ENCODE measurements at regions not wholly inside any gene's neighbourhood (a gene's known extent, or its start where the extent isn't known, plus 50 kb on each side); places are given as distances from the start of the nearest gene placed in this dataset.

GRCh38 chr21:15333951-15334350 lies 269.2 kb upstream of the NRIP1 start:
- no peak for DNase-seq
- Histone ChIP-seq H3K4me3 (ENCODE audit: insufficient read depth, low read depth, low read length, poor library complexity, severe bottlenecking) (no peak overlapping the region), H3K4me1 (ENCODE audit: control insufficient read depth, insufficient read depth, low read length, poor library complexity, severe bottlenecking) (no peaks in the 10 kb centered on the region), H3K27ac (ENCODE audit: insufficient read depth, low read length, poor library complexity, severe bottlenecking) (no peak overlapping the region), H3K27me3 (replicated peaks; ENCODE audit: control insufficient read depth, insufficient read depth, low read length, poor library complexity, severe bottlenecking) (no peaks in the 10 kb centered on the region), H3K9me3 (ENCODE audit: control insufficient read depth, low read length) (no peaks in the 10 kb centered on the region), H3K36me3 (ENCODE audit: control insufficient read depth, insufficient read depth, low read length) (no peaks in the 10 kb centered on the region)

- no peaks in the 10 kb centered on the region for H3K9me3 ChIP-seq (ENCODE audit: control insufficient read depth, low read length)
- H3K36me3 ChIP-seq (ENCODE audit: control insufficient read depth, insufficient read depth, low read length) = no peaks in the 10 kb centered on the region
- no peaks in the 10 kb centered on the region for H3K4me1 ChIP-seq (ENCODE audit: control insufficient read depth, insufficient read depth, low read length, poor library complexity, severe bottlenecking)
- no peak overlapping the region for H3K4me3 ChIP-seq (ENCODE audit: insufficient read depth, low read depth, low read length, poor library complexity, severe bottlenecking)
- H3K27me3 ChIP-seq (replicated peaks; ENCODE audit: control insufficient read depth, insufficient read depth, low read length, poor library complexity, severe bottlenecking) = no peaks in the 10 kb centered on the region
- DNase-seq = no peak
- no peak overlapping the region for H3K27ac ChIP-seq (ENCODE audit: insufficient read depth, low read length, poor library complexity, severe bottlenecking)
These were observed 278.3 kb upstream of the NRIP1 start for GRCh38 chr21:15343066-15343465.

- Histone ChIP-seq H3K9me3 (ENCODE audit: control insufficient read depth, low read length) (no peaks in the 10 kb centered on the region), H3K36me3 (ENCODE audit: control insufficient read depth, insufficient read depth, low read length) (no peaks in the 10 kb centered on the region), H3K4me1 (ENCODE audit: control insufficient read depth, insufficient read depth, low read length, poor library complexity, severe bottlenecking) (no peaks in the 10 kb centered on the region), H3K27me3 (replicated peaks; ENCODE audit: control insufficient read depth, insufficient read depth, low read length, poor library complexity, severe bottlenecking) (no peaks in the 10 kb centered on the region), H3K4me3 (ENCODE audit: insufficient read depth, low read depth, low read length, poor library complexity, severe bottlenecking) (no peak overlapping the region), H3K27ac (ENCODE audit: insufficient read depth, low read length, poor library complexity, severe bottlenecking) (no peak overlapping the region)
- DNase-seq = no peak
These were observed 287.2 kb upstream of the NRIP1 start for GRCh38 chr21:15352009-15352408.

- H3K27me3 ChIP-seq (replicated peaks; ENCODE audit: control insufficient read depth, insufficient read depth, low read length, poor library complexity, severe bottlenecking) = no peaks in the 10 kb centered on the region
- H3K27ac ChIP-seq (ENCODE audit: insufficient read depth, low read length, poor library complexity, severe bottlenecking) = no peak overlapping the region
- H3K36me3 ChIP-seq (ENCODE audit: control insufficient read depth, insufficient read depth, low read length) = no peaks in the 10 kb centered on the region
- H3K4me1 ChIP-seq (ENCODE audit: control insufficient read depth, insufficient read depth, low read length, poor library complexity, severe bottlenecking) = no peaks in the 10 kb centered on the region
- no peaks in the 10 kb centered on the region for H3K9me3 ChIP-seq (ENCODE audit: control insufficient read depth, low read length)
- DNase-seq = no peak
- H3K4me3 ChIP-seq (ENCODE audit: insufficient read depth, low read depth, low read length, poor library complexity, severe bottlenecking) = no peak overlapping the region
These were observed 288.7 kb upstream of the NRIP1 start for GRCh38 chr21:15353546-15353945.

- no peaks in the 10 kb centered on the region for H3K9me3 ChIP-seq (ENCODE audit: control insufficient read depth, low read length)
- DNase-seq = no peak
- H3K27me3 ChIP-seq (replicated peaks; ENCODE audit: control insufficient read depth, insufficient read depth, low read length, poor library complexity, severe bottlenecking) = no peaks in the 10 kb centered on the region
- no peak overlapping the region for H3K4me3 ChIP-seq (ENCODE audit: insufficient read depth, low read depth, low read length, poor library complexity, severe bottlenecking)
- no peaks in the 10 kb centered on the region for H3K36me3 ChIP-seq (ENCODE audit: control insufficient read depth, insufficient read depth, low read length)
- H3K4me1 ChIP-seq (ENCODE audit: control insufficient read depth, insufficient read depth, low read length, poor library complexity, severe bottlenecking) = no peaks in the 10 kb centered on the region
- H3K27ac ChIP-seq (ENCODE audit: insufficient read depth, low read length, poor library complexity, severe bottlenecking) = no peak overlapping the region
These were observed 289.7 kb upstream of the NRIP1 start for GRCh38 chr21:15354516-15354915.

- DNase-seq = no peak
- Histone ChIP-seq H3K36me3 (ENCODE audit: control insufficient read depth, insufficient read depth, low read length) (no peaks in the 10 kb centered on the region), H3K9me3 (ENCODE audit: control insufficient read depth, low read length) (no peaks in the 10 kb centered on the region), H3K4me1 (ENCODE audit: control insufficient read depth, insufficient read depth, low read length, poor library complexity, severe bottlenecking) (no peaks in the 10 kb centered on the region), H3K27me3 (replicated peaks; ENCODE audit: control insufficient read depth, insufficient read depth, low read length, poor library complexity, severe bottlenecking) (no peaks in the 10 kb centered on the region), H3K27ac (ENCODE audit: insufficient read depth, low read length, poor library complexity, severe bottlenecking) (no peak overlapping the region), H3K4me3 (ENCODE audit: insufficient read depth, low read depth, low read length, poor library complexity, severe bottlenecking) (no peak overlapping the region)
These were observed 290.3 kb upstream of the NRIP1 start for GRCh38 chr21:15355066-15355465.

- no peaks in the 10 kb centered on the region for H3K9me3 ChIP-seq (ENCODE audit: control insufficient read depth, low read length)
- H3K36me3 ChIP-seq (ENCODE audit: control insufficient read depth, insufficient read depth, low read length) = no peaks in the 10 kb centered on the region
- no peak overlapping the region for H3K4me3 ChIP-seq (ENCODE audit: insufficient read depth, low read depth, low read length, poor library complexity, severe bottlenecking)
- DNase-seq = no peak
- H3K4me1 ChIP-seq (ENCODE audit: control insufficient read depth, insufficient read depth, low read length, poor library complexity, severe bottlenecking) = no peaks in the 10 kb centered on the region
- H3K27ac ChIP-seq (ENCODE audit: insufficient read depth, low read length, poor library complexity, severe bottlenecking) = no peak overlapping the region
- no peaks in the 10 kb centered on the region for H3K27me3 ChIP-seq (replicated peaks; ENCODE audit: control insufficient read depth, insufficient read depth, low read length, poor library complexity, severe bottlenecking)
These were observed 294.5 kb upstream of the NRIP1 start for GRCh38 chr21:15359251-15359650.

GRCh38 chr21:15362458-15362857 lies 297.7 kb upstream of the NRIP1 start:
- Histone ChIP-seq H3K4me1 (ENCODE audit: control insufficient read depth, insufficient read depth, low read length, poor library complexity, severe bottlenecking) (no peaks in the 10 kb centered on the region), H3K9me3 (ENCODE audit: control insufficient read depth, low read length) (no peaks in the 10 kb centered on the region), H3K27me3 (replicated peaks; ENCODE audit: control insufficient read depth, insufficient read depth, low read length, poor library complexity, severe bottlenecking) (no peaks in the 10 kb centered on the region), H3K4me3 (ENCODE audit: insufficient read depth, low read depth, low read length, poor library complexity, severe bottlenecking) (no peak overlapping the region), H3K27ac (ENCODE audit: insufficient read depth, low read length, poor library complexity, severe bottlenecking) (no peak overlapping the region), H3K36me3 (ENCODE audit: control insufficient read depth, insufficient read depth, low read length) (no peaks in the 10 kb centered on the region)
- no peak for DNase-seq

GRCh38 chr21:15363921-15364320 lies 299.1 kb upstream of the NRIP1 start:
- no peak for DNase-seq
- Histone ChIP-seq H3K4me3 (ENCODE audit: insufficient read depth, low read depth, low read length, poor library complexity, severe bottlenecking) (no peak overlapping the region), H3K9me3 (ENCODE audit: control insufficient read depth, low read length) (no peaks in the 10 kb centered on the region), H3K27ac (ENCODE audit: insufficient read depth, low read length, poor library complexity, severe bottlenecking) (no peak overlapping the region), H3K27me3 (replicated peaks; ENCODE audit: control insufficient read depth, insufficient read depth, low read length, poor library complexity, severe bottlenecking) (no peaks in the 10 kb centered on the region), H3K4me1 (ENCODE audit: control insufficient read depth, insufficient read depth, low read length, poor library complexity, severe bottlenecking) (no peaks in the 10 kb centered on the region), H3K36me3 (ENCODE audit: control insufficient read depth, insufficient read depth, low read length) (no peaks in the 10 kb centered on the region)

- Histone ChIP-seq H3K36me3 (ENCODE audit: control insufficient read depth, insufficient read depth, low read length) (no peaks in the 10 kb centered on the region), H3K4me1 (ENCODE audit: control insufficient read depth, insufficient read depth, low read length, poor library complexity, severe bottlenecking) (no peaks in the 10 kb centered on the region), H3K4me3 (ENCODE audit: insufficient read depth, low read depth, low read length, poor library complexity, severe bottlenecking) (no peak overlapping the region), H3K27ac (ENCODE audit: insufficient read depth, low read length, poor library complexity, severe bottlenecking) (no peak overlapping the region), H3K27me3 (replicated peaks; ENCODE audit: control insufficient read depth, insufficient read depth, low read length, poor library complexity, severe bottlenecking) (no peaks in the 10 kb centered on the region), H3K9me3 (ENCODE audit: control insufficient read depth, low read length) (no peaks in the 10 kb centered on the region)
- DNase-seq = no peak
These were observed 301.1 kb upstream of the NRIP1 start for GRCh38 chr21:15365751-15366392.
